HG03175 (cell line): ENCODE measurements at regions not wholly inside any gene's neighbourhood (a gene's known extent, or its start where the extent isn't known, plus 50 kb on each side); places are given as distances from the start of the nearest gene placed in this dataset.

Experiments used
- ATAC-seq: cut with Tn5 transposase; IDR thresholded peaks from one replicate; pipeline ENCODE4 v1.9.1; 2021; ENCODE audit warnings: mild to moderate bottlenecking, moderate library complexity; ENCODE audit not compliant: unreplicated experiment

DNA sequence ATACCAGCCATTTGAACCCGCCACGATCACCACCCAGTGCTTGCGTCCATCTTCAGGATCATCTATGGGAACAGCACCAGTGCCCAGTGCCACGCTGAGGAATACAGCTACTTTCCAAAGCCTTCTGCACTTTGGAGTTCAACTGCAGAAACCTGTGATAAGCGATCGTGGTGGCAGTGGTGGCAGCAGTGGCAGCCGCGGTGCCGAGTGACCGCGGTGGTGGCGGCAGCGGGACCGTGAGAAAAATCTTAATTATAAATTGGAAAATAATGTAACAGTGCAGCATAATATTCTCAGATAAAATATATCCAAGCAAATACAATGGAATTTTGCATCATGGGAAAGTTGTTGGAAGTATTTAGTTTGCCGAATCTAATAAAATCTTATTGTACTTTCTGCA lies 2270.9 kb downstream of the PCDH9 start:
- ATAC-seq, result no peak

GRCh38 chr13:64958106-64958505 lies 2272.0 kb downstream of the PCDH9 start:
- ATAC-seq, result no peak

DNA sequence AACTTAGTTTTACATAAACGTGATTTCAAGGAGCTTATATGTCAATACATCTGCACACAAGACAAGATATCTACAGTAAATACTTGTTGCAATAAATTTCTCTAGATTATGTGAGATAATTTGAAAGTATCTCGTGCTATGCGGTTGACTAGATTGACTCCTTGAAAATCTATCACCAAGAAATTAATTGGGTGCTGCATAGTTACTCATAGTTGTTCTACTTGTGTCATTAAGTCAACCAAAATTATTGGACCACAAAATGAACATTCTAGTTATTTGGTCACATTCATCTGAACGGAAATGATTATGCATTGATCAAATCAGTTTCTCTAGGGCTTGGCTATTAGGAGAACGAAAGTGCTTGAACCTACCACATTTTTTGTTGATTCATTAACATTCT lies 2291.5 kb downstream of the PCDH9 start:
- ATAC-seq, result no peak

GRCh38 chr13:64937302-64937701 lies 2292.8 kb downstream of the PCDH9 start:
- ATAC-seq, result no peak

DNA sequence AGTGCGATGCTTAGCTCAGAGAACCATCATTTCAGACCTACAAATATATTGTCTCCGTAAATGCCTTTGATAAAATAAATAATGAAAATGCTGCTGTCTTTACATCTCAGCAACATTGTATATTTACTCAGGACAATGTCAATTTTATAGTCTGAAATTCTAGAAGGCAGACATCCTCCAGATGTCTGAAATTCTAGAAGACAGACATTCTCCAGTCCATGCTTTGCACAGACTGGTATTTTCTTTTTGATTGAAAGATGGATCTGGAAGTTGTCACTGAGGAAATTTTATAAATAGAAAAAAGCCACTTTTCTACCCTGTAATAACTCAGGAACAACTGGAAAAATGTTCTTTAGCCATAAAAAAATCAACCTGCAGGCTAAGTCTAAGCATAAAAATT lies 2293.3 kb downstream of the PCDH9 start:
- ATAC-seq, result no peak

- no peak for ATAC-seq
Observed at GRCh38 chr13:64935441-64935840, 2294.7 kb downstream of the PCDH9 start.

- no peak for ATAC-seq
Observed at GRCh38 chr13:64934569-64935362, 2295.4 kb downstream of the PCDH9 start.

DNA sequence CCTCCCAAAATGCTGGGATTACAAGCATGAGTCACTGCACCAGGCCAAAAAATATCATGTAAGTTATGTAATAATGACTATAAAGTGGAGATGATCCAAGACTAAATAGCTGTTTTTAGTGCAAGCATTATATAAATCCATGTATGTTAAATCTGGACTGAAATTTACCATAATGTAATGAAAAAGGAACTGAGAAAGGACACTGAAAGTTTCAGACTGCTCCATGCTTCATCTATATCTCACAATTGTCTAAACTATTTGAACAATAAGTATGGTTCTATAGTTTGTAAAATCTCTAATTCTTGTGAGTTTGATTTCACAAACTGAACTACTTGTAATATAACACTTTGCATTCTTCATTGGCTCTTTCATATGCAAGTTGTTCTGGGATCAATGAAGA lies 2299.5 kb downstream of the PCDH9 start:
- ATAC-seq, result peak; percentile 42

GRCh38 chr13:64928696-64929499 lies 2301.2 kb downstream of the PCDH9 start:
- ATAC-seq, result peak; percentile 80

- ATAC-seq, result no peak
Observed at GRCh38 chr13:64925727-64926126, 2304.4 kb downstream of the PCDH9 start.

GRCh38 chr13:64925284-64925683 lies 2304.9 kb downstream of the PCDH9 start:
- ATAC-seq, result no peak

GRCh38 chr13:64924401-64924800 lies 2305.7 kb downstream of the PCDH9 start:
- no peak for ATAC-seq

GRCh38 chr13:64917566-64917965 lies 2312.6 kb downstream of the PCDH9 start:
- no peak for ATAC-seq

- no peak for ATAC-seq
Observed at GRCh38 chr13:64912141-64912540, 2318.0 kb downstream of the PCDH9 start.

- no peak for ATAC-seq
Observed at GRCh38 chr13:64910096-64910495, 2320.0 kb downstream of the PCDH9 start.

- no peak for ATAC-seq
Observed at GRCh38 chr13:64909184-64909583, 2321.0 kb downstream of the PCDH9 start.

- no peak for ATAC-seq
Observed at GRCh38 chr13:64900039-64900438, 2330.1 kb downstream of the PCDH9 start.

DNA sequence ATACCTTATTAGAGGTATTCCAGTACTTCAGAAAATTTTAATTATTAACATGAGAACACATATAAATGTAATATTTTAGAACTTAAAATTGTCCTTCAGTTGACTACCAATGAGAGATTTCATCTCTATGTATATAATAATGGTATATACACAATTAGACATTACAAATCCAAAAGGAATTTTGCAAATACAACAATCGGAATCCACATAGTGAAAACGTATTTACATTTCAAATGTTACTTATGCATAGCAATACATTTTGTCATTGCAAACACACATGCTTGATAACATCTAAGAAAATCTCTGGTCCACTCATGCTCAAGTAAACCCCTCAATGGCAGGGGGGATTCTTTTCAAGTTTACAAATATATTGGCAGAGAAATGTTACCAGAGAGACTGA lies 2345.2 kb downstream of the PCDH9 start:
- no peak for ATAC-seq

DNA sequence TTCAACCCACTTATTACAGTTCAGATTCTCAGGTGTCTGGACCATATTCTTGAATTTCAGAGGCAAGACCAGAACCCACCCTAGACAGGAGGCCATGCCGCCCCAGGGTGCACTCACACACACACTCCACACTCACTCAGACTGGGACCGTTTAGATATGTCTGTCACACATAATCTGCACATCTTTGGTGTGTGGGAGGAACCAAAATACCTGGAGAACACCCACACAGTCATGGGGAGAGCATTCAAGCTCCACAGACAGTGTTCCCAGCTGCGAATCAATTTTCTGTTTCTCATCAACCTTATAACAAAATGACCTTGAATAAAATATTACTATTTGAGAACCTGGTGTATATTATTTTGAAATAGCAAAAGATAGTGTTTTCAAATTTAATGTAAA lies 2353.0 kb downstream of the PCDH9 start:
- ATAC-seq, result no peak

DNA sequence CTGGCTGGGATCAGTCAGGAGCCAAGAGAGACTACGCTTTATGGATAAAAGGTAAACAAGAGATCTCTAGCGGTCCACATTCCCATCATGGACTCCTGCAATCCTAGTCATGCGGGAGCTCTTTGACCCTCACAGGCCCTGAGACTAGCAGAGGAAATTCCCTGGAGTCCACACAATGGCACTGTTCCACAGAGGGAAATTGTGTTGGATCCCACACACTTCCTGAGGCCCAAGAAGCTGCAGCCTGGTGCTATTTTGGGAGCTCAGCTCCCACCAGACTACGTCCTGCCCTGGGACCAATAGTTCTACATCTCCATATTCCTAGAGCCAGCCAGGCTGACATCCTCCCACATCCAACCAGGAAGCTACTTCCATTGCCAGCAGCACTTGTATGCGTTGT lies 2358.4 kb downstream of the PCDH9 start:
- ATAC-seq, result no peak

- ATAC-seq, result no peak
Observed at GRCh38 chr13:64869539-64869938, 2360.6 kb downstream of the PCDH9 start.

GRCh38 chr13:64867856-64868255 lies 2362.3 kb downstream of the PCDH9 start:
- no peak for ATAC-seq
